ENCODE measurements at regions not wholly inside any gene's neighbourhood (a gene's known extent, or its start where the extent isn't known, plus 50 kb on each side); places are given as distances from the start of the nearest gene placed in this dataset.

DNA sequence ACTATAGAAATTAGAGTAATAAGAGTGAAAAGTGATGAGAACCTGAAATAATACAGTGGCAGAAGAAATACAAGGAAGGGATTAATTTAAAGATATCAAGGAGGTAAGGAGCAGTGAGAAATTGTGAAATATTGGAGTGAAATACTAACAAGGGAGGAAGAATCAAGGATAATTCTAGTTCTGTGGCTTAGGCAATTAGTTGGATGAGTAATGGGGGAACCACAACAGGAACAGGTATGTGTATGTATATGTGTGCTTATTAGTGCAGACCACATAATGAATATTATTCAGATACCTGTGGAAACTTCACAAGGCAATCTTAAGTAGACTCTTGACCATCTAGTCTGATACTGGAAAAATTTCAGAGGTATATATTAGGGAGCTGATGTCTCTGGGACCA lies 143.3 kb downstream of the TINAG start:
- ATAC-seq (no peak), FAIRE-seq (no peak), DNase-seq (no peak)
- Histone ChIP-seq H3K4me1 (no peaks in the 10 kb centered on the region), H3K9me3 (no peaks in the 10 kb centered on the region), H3K27ac (no peak overlapping the region), H3K36me3 (no peaks in the 10 kb centered on the region), H3K4me3 (no peak overlapping the region), H3K27me3 (no peaks in the 10 kb centered on the region)
- TF ChIP-seq, protein P1, sequence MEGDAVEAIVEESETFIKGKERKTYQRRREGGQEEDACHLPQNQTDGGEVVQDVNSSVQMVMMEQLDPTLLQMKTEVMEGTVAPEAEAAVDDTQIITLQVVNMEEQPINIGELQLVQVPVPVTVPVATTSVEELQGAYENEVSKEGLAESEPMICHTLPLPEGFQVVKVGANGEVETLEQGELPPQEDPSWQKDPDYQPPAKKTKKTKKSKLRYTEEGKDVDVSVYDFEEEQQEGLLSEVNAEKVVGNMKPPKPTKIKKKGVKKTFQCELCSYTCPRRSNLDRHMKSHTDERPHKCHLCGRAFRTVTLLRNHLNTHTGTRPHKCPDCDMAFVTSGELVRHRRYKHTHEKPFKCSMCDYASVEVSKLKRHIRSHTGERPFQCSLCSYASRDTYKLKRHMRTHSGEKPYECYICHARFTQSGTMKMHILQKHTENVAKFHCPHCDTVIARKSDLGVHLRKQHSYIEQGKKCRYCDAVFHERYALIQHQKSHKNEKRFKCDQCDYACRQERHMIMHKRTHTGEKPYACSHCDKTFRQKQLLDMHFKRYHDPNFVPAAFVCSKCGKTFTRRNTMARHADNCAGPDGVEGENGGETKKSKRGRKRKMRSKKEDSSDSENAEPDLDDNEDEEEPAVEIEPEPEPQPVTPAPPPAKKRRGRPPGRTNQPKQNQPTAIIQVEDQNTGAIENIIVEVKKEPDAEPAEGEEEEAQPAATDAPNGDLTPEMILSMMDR (IDR thresholded peaks at IDR 0.05), result no peak
- intact Hi-C loops (cut with DNase I), result no loop called here

DNA sequence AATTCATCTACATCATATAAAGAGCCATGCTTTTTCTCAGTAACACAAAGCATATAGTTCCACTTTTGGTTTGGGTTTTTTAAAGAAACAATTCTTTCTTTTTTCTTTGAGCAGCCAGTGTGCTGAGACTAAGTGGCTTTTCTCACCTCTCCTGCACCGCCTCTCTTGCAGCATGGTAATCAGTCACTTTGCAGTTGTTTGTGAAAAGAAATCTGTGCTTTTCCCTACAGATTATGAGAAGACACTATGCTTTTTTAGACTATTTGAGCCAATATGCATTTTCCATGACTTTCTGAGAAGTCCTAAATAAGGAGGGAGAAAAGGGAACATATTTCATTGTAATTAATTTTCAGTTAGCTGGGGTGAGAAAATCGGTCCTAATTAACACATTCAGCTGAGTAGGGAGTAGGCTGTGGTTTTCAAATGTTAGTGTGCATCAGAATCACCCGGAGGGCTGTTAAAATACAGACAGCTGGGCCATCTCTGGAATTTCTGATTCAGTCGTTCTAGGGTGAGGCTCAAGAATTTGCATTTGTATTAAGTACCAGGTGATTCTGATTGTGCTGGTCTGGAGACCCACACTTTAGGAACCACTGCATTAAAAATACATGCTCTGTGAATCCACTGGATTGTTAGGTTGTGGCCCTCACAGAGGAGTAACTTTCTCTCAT lies 155.2 kb downstream of the TINAG start:
- Histone ChIP-seq H3K27me3 (no peaks in the 10 kb centered on the region), H3K4me3 (no peak overlapping the region), H3K9me3 (no peaks in the 10 kb centered on the region), H3K27ac (no peak overlapping the region), H3K4me1 (no peaks in the 10 kb centered on the region), H3K36me3 (no peaks in the 10 kb centered on the region)
- DNase-seq (no peak), ATAC-seq (no peak), FAIRE-seq (no peak)
- intact Hi-C loops (cut with DNase I), result no loop called here
- WGBS, 2 donors, result 46 to 51% methylated on average over 4 of the region's 4 CpGs
- TF ChIP-seq, protein P1 (IDR thresholded peaks at IDR 0.05), result no peak

DNA sequence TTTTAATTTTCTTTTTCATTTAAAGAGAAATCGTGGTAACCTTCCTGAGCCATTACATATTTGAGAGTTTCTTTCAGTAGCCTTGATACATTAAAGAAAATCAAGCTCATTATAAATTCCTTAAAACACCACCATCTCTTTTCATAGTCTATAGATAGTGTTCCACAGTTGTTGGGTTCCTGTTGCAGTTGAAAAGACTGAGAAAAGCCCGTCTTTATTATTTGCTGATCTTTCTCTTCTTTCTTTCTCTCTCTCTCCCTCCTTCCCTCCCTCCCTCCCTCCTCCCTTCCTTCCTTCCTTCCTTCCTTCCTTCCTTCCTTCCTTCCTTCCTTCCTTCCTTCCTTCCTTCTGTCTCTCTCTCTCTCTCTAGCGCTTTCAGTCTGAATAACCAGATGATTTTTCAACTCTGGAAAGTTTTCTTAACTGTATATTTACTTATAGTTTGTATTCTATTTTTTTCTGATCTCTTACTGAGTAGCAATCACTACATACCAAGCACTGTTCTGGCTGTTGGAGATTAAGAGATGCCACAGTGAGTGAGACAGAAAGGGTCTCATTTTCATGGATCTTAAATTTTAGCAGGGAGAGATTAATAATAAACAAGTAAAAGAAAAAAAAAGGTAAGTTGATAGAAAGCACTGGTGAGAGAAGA lies 157.5 kb downstream of the TINAG start:
- Histone ChIP-seq H3K27me3 (no peaks in the 10 kb centered on the region), H3K4me1 (no peaks in the 10 kb centered on the region), H3K36me3 (no peaks in the 10 kb centered on the region), H3K4me3 (no peak overlapping the region), H3K27ac (no peak overlapping the region), H3K9me3 (no peaks in the 10 kb centered on the region)
- no peak for FAIRE-seq
- ATAC-seq, result no peak
- DNase-seq, result no peak
- TF ChIP-seq, protein P1 (IDR thresholded peaks at IDR 0.05), result no peak
- intact Hi-C loops (cut with DNase I), result no loop called here
- 43% methylated on average over 3 of the region's 3 CpGs for WGBS, 2 donors

DNA sequence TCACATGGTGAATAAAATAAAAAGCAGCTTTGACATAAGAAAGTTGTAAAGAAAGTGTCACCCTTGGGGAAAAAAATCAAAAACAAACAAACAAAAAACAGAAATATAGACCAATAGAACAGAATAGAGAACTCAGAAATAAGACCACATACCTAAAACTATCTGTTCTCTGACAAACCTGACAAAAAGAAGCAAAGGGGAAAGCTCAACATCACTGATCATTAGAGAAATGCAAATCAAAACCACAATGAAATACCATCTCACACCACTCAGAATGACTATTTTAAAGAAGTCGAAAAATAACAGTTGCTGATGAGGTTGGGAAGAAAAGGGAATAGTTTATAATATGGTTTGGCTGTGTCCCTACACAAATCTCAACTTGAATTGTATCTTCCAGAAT lies 159.1 kb downstream of the TINAG start:
- TF ChIP-seq, protein P1 (IDR thresholded peaks at IDR 0.05), result no peak
- H3K4me3 ChIP-seq, result no peak overlapping the region
- H3K27me3 ChIP-seq, result no peaks in the 10 kb centered on the region
- ATAC-seq (no peak), DNase-seq (no peak), FAIRE-seq (no peak)
- intact Hi-C loops (cut with DNase I), result no loop called here
- no peak overlapping the region for H3K27ac ChIP-seq
- H3K36me3 ChIP-seq, result no peaks in the 10 kb centered on the region
- no peaks in the 10 kb centered on the region for H3K4me1 ChIP-seq
- 54 to 82% methylated on average over 1 of the region's 1 CpG for WGBS, 2 donors
- no peaks in the 10 kb centered on the region for H3K9me3 ChIP-seq

DNA sequence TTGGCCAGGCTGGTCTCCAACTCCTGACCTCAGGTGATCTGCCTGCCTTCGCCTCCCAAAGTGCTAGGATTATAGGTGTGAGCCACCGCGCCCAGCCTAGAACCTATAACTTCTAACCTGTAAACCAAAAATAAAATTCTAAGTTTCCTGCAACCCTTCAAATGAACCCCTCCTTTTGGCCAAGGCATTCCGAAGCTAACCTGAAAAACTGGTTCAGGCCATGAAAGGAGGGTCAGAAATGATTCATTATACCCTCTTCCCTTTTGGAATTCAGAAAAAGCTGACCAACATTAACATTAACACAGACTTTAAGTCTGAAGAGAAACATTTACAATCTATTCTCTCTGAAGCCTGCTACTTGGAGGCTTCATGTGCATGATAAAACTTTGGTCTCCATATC lies 165.1 kb downstream of the TINAG start:
- TF ChIP-seq, protein P1 (IDR thresholded peaks at IDR 0.05), result no peak
- Histone ChIP-seq H3K27me3 (no peaks in the 10 kb centered on the region), H3K4me1 (no peaks in the 10 kb centered on the region), H3K27ac (no peak overlapping the region), H3K36me3 (no peaks in the 10 kb centered on the region), H3K9me3 (no peaks in the 10 kb centered on the region), H3K4me3 (no peak overlapping the region)
- WGBS, 2 donors, result 74 to 80% methylated on average over 4 of the region's 4 CpGs
- FAIRE-seq (no peak), DNase-seq (no peak), ATAC-seq (no peak)
- intact Hi-C loops (cut with DNase I), result no loop called here
